ENCODE measurements at regions not wholly inside any gene's neighbourhood (a gene's known extent, or its start where the extent isn't known, plus 50 kb on each side); places are given as distances from the start of the nearest gene placed in this dataset.

DNA sequence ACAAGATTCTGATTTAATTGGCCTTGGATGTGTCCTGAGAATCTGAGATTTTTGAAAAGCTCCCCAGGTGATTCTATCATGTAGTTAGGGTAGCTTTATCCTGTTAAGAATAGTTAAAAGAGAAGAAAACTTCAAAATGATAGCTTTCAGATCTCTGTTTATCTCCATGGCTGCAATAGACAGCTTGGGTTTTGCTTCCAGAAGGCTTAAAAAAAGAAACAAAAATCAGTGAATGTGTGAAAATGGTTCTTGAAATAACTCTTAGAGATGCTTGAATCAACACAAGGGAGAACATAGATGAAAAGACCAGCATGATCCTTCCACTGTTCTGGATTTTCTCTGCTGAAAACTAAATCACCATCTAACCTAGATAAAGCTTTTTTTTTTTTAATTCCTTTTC, 60.8 kb upstream of the TMC3 start:
- TF ChIP-seq, protein P1, sequence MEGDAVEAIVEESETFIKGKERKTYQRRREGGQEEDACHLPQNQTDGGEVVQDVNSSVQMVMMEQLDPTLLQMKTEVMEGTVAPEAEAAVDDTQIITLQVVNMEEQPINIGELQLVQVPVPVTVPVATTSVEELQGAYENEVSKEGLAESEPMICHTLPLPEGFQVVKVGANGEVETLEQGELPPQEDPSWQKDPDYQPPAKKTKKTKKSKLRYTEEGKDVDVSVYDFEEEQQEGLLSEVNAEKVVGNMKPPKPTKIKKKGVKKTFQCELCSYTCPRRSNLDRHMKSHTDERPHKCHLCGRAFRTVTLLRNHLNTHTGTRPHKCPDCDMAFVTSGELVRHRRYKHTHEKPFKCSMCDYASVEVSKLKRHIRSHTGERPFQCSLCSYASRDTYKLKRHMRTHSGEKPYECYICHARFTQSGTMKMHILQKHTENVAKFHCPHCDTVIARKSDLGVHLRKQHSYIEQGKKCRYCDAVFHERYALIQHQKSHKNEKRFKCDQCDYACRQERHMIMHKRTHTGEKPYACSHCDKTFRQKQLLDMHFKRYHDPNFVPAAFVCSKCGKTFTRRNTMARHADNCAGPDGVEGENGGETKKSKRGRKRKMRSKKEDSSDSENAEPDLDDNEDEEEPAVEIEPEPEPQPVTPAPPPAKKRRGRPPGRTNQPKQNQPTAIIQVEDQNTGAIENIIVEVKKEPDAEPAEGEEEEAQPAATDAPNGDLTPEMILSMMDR (conservative IDR thresholded peaks at IDR 0.05) = no peak
- Mint-ChIP-seq H3K27ac (no peak overlapping the region), H3K36me3 (ENCODE audit: low read depth) (peaks cover 4% of the 10 kb centered on the region), H3K27me3 (ENCODE audit: insufficient read depth) (no peaks in the 10 kb centered on the region), H3K9me3 (peaks cover 24% of the 10 kb centered on the region), H3K4me3 (no peak overlapping the region), H3K4me1 (peaks cover 35% of the 10 kb centered on the region)
- no peak overlapping the region for H3K27ac ChIP-seq (ENCODE audit: low read depth, low read length)
- no peaks in the 10 kb centered on the region for H3K36me3 ChIP-seq (ENCODE audit: control insufficient read depth, insufficient read depth, low read length)
- H3K4me3 ChIP-seq (ENCODE audit: low read length) = peak overlapping the region; percentile 1
- H3K9ac ChIP-seq (ENCODE audit: extremely low read depth, low read length, poor library complexity, severe bottlenecking) = no peak overlapping the region
- DNase-seq = no peak
- H3K9me3 ChIP-seq (ENCODE audit: control insufficient read depth, low read length) = peaks cover 24% of the 10 kb centered on the region
- no peaks in the 10 kb centered on the region for H3K27me3 ChIP-seq (ENCODE audit: control insufficient read depth, insufficient read depth, low read length, poor library complexity, severe bottlenecking)
- peaks cover 13% of the 10 kb centered on the region for H3K4me1 ChIP-seq (ENCODE audit: control insufficient read depth, insufficient read depth, low read length)

DNA sequence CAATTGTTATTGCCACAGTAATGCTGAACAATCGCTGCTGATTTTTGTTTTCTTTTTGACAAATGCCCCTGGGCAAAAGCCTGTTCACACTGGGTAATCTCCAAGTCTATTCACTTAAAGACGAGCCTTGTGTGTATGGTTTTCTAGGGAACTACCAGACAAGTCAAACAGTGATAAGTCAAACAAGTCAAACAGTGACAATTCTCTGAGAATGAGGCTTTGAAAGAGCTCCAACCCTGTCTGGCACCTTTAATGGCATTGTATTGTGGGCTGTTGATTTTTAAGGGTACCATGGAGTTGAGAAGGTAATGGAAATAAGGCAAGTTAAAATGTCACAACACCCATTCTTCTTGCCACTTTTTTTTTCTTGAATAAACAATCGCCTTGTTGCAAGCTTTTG, 59.4 kb upstream of the TMC3 start:
- Mint-ChIP-seq H3K27me3 (ENCODE audit: insufficient read depth) (no peaks in the 10 kb centered on the region), H3K36me3 (ENCODE audit: low read depth) (peaks cover 4% of the 10 kb centered on the region), H3K27ac (peak overlapping the region; percentile 87), H3K4me1 (peaks cover 35% of the 10 kb centered on the region), H3K9me3 (peaks cover 31% of the 10 kb centered on the region), H3K4me3 (no peak overlapping the region)
- 53 to 69% methylated on average over 3 of the region's 3 CpGs for WGBS, 2 experiments (ENCODE audit: insufficient coverage in 1 of 2, insufficient read length in 1 of 2)
- Histone ChIP-seq H3K27me3 (ENCODE audit: control insufficient read depth, insufficient read depth, low read length, poor library complexity, severe bottlenecking) (no peaks in the 10 kb centered on the region), H3K9me3 (ENCODE audit: control insufficient read depth, low read length) (peaks cover 35% of the 10 kb centered on the region), H3K36me3 (ENCODE audit: control insufficient read depth, insufficient read depth, low read length) (no peaks in the 10 kb centered on the region), H3K9ac (ENCODE audit: extremely low read depth, low read length, poor library complexity, severe bottlenecking) (peak overlapping the region; percentile 40), H3K4me3 (ENCODE audit: low read length) (peak overlapping the region; percentile 1), H3K4me1 (ENCODE audit: control insufficient read depth, insufficient read depth, low read length) (peaks cover 13% of the 10 kb centered on the region), H3K27ac (ENCODE audit: low read depth, low read length) (no peak overlapping the region)
- TF ChIP-seq, protein P1 (conservative IDR thresholded peaks at IDR 0.05) = no peak
- DNase-seq = no peak

DNA sequence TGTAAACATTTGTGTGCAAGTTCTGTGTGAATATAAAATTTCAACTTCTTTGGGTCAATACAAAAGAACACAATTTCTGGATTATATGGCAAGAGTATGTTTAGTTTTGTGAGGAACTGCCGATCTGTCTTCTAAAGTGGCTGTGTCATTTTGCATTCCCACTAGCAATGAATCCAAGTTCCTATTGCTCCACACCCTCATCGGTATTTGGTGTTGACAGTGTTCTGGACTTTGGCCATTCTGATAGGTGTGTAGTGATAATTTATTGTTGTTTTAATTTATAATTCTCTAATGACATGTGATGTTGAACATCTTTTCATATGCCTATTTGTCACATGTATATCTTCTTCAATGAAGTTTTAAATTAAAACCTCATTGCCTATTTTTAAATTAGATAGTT, 58.2 kb upstream of the TMC3 start:
- no peak for DNase-seq
- TF ChIP-seq, protein P1 (conservative IDR thresholded peaks at IDR 0.05) = no peak
- WGBS, 2 experiments (ENCODE audit: insufficient coverage in 1 of 2, insufficient read length in 1 of 2) = 100% methylated on average over 1 of the region's 2 CpGs; no CpG with 5 or more reads in 1 of the 2 experiments
- H3K4me3 ChIP-seq (ENCODE audit: low read length) = peak overlapping the region; percentile 65
- H3K9ac ChIP-seq (ENCODE audit: extremely low read depth, low read length, poor library complexity, severe bottlenecking) = no peak overlapping the region
- no peaks in the 10 kb centered on the region for H3K36me3 ChIP-seq (ENCODE audit: control insufficient read depth, insufficient read depth, low read length)
- Mint-ChIP-seq H3K4me3 (no peak overlapping the region), H3K9me3 (peaks cover 31% of the 10 kb centered on the region), H3K27ac (no peak overlapping the region), H3K4me1 (peaks cover 42% of the 10 kb centered on the region), H3K27me3 (ENCODE audit: insufficient read depth) (no peaks in the 10 kb centered on the region), H3K36me3 (ENCODE audit: low read depth) (peaks cover 4% of the 10 kb centered on the region)
- H3K27me3 ChIP-seq (ENCODE audit: control insufficient read depth, insufficient read depth, low read length, poor library complexity, severe bottlenecking) = no peaks in the 10 kb centered on the region
- H3K4me1 ChIP-seq (ENCODE audit: control insufficient read depth, insufficient read depth, low read length) = peaks cover 13% of the 10 kb centered on the region
- H3K9me3 ChIP-seq (ENCODE audit: control insufficient read depth, low read length) = peaks cover 37% of the 10 kb centered on the region
- no peak overlapping the region for H3K27ac ChIP-seq (ENCODE audit: low read depth, low read length)

All from endodermal cell (in vitro differentiated cells).